ENCODE measurements at regions not wholly inside any gene's neighbourhood (a gene's known extent, or its start where the extent isn't known, plus 50 kb on each side); places are given as distances from the start of the nearest gene placed in this dataset.

DNA sequence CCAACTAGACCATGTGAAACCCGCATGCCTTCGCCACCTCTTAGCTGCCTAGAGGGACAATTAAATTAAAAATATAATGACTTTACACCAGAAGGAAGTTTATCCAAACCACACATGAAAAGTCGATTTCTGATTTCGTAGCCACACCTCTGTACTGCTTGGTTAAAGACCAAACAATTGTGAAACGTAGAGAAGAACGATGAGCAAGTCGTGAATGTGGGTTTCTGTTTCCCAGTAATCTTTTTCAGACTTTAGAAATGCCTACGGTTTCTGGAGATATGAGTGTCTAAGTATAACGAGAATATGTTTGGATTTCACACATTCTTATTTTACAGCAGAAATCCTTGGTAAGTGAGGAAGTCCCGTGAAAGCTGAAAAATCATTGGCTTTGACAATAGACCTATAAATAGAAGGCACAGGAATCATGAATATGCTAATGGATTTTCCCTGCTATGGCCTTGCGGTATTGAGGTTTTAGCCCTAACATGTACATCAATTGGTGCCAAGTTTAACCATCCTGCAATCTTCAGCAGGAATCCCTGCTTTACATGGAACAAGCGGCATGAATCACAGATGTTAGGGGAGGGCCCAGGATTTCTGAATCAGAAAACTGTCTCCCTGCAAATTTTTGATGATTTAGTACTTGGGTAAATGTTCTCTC, 105.6 kb downstream of the TTC32 start:
- H3K27me3 ChIP-seq (ENCODE audit: insufficient read depth, low read length), result no peaks in the 10 kb centered on the region
- H3K9ac ChIP-seq (ENCODE audit: low read depth, low read length), result no peak overlapping the region
- no peaks in the 10 kb centered on the region for H3K36me3 ChIP-seq (ENCODE audit: insufficient read depth, low read depth, low read length)
- H3K4me3 ChIP-seq (ENCODE audit: low read length), result no peak overlapping the region
- H3K9me3 ChIP-seq (ENCODE audit: insufficient read depth, low read depth, low read length), result no peaks in the 10 kb centered on the region
- H3K27ac ChIP-seq (ENCODE audit: low read length), result no peak overlapping the region
- H3K4me1 ChIP-seq (ENCODE audit: insufficient read depth, low read length), result no peaks in the 10 kb centered on the region

DNA sequence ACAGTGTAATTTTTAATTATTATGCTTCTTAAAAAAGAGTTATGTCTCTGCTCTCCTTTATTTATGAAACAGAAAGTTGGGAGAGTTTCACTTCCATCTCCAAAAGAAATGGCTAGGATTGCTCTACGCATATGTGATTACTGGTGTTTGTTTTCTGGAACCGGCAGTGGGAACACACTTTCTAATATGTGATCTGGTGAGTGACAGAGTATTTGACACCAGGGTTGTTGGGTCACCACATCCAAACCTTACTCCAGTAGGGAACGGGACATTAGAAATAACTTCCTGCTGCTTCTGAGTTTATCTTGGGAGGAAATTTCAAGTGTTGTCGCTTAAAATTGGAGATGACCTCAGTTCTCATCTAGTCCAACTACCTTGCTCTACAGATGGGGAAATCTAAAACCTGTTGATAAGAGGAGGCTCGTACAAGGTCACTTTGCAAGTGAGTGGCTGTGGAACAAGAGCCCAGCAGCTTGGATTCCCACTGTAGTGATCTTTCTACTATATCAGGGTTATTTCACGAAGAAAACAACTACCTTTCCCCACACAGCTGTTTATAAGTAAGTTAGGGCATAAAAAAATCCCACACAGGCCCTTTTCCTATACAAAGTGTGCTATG, 108.5 kb downstream of the TTC32 start:
- Histone ChIP-seq H3K4me3 (ENCODE audit: low read length) (no peak overlapping the region), H3K9me3 (ENCODE audit: insufficient read depth, low read depth, low read length) (no peaks in the 10 kb centered on the region), H3K27me3 (ENCODE audit: insufficient read depth, low read length) (no peaks in the 10 kb centered on the region), H3K4me1 (ENCODE audit: insufficient read depth, low read length) (no peaks in the 10 kb centered on the region), H3K9ac (ENCODE audit: low read depth, low read length) (no peak overlapping the region), H3K36me3 (ENCODE audit: insufficient read depth, low read depth, low read length) (no peaks in the 10 kb centered on the region), H3K27ac (ENCODE audit: low read length) (no peak overlapping the region)

GRCh38 chr2:19790291-19790690, 111.5 kb downstream of the TTC32 start:
- H3K27ac ChIP-seq (ENCODE audit: low read length), result no peak overlapping the region
- H3K9me3 ChIP-seq (ENCODE audit: insufficient read depth, low read depth, low read length), result no peaks in the 10 kb centered on the region
- H3K36me3 ChIP-seq (ENCODE audit: insufficient read depth, low read depth, low read length), result no peaks in the 10 kb centered on the region
- peaks cover 10% of the 10 kb centered on the region; the same call in 1 of the 2 replicates for H3K4me1 ChIP-seq (ENCODE audit: insufficient read depth, low read length)
- H3K27me3 ChIP-seq (ENCODE audit: insufficient read depth, low read length), result peaks cover 12% of the 10 kb centered on the region
- no peak overlapping the region for H3K4me3 ChIP-seq (ENCODE audit: low read length)
- no peak overlapping the region for H3K9ac ChIP-seq (ENCODE audit: low read depth, low read length)

- peaks cover 10% of the 10 kb centered on the region; the same call in 1 of the 2 replicates for H3K4me1 ChIP-seq (ENCODE audit: insufficient read depth, low read length)
- no peak overlapping the region for H3K27ac ChIP-seq (ENCODE audit: low read length)
Observed at GRCh38 chr2:19787134-19787533, 114.6 kb downstream of the TTC32 start.

DNA sequence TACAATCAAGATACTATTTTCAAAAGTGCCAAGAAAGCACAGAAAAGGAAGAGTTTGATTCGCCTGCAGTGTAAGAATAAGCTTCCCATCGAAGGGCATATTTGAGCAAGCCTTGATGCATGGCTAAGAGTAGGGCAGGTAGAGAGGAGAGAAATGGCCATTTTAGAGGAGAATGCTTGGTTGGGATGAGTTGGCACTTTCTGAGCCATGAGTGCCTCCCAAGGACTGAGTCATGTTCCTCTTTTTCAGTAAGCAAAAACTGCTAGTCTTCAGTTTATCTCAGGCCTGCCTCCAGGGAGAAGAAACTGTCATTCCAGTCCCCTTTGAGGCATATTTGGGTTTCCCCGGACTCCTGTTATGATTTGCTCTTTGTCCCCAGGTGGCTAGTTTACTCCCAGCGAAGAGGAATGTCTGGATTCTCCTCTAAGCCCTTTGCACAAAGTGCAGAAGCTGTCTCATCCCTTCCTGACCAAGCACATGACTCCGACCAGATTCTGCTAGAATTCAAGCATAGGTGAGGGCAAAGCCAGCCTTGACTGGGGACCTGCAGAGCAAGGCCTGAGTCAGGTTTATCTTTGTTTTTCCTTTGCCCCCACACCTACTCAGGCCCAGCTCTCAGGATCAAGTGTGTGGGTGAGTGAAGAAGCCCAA, 115.2 kb downstream of the TTC32 start:
- H3K9me3 ChIP-seq (ENCODE audit: insufficient read depth, low read depth, low read length), result no peaks in the 10 kb centered on the region
- no peak overlapping the region for H3K27ac ChIP-seq (ENCODE audit: low read length)
- peaks cover 10% of the 10 kb centered on the region; the same call in 1 of the 2 replicates for H3K4me1 ChIP-seq (ENCODE audit: insufficient read depth, low read length)
- H3K4me3 ChIP-seq (ENCODE audit: low read length), result no peak overlapping the region
- H3K27me3 ChIP-seq (ENCODE audit: insufficient read depth, low read length), result peaks cover 12% of the 10 kb centered on the region
- H3K9ac ChIP-seq (ENCODE audit: low read depth, low read length), result no peak overlapping the region
- no peaks in the 10 kb centered on the region for H3K36me3 ChIP-seq (ENCODE audit: insufficient read depth, low read depth, low read length)

More at GRCh38 chr2:19787134-19787533, 114.6 kb downstream of the TTC32 start:
- H3K4me3 ChIP-seq (ENCODE audit: low read length), result no peak overlapping the region
- no peaks in the 10 kb centered on the region for H3K9me3 ChIP-seq (ENCODE audit: insufficient read depth, low read depth, low read length)
- H3K9ac ChIP-seq (ENCODE audit: low read depth, low read length), result no peak overlapping the region
- peaks cover 12% of the 10 kb centered on the region for H3K27me3 ChIP-seq (ENCODE audit: insufficient read depth, low read length)
- no peaks in the 10 kb centered on the region for H3K36me3 ChIP-seq (ENCODE audit: insufficient read depth, low read depth, low read length)

DNA sequence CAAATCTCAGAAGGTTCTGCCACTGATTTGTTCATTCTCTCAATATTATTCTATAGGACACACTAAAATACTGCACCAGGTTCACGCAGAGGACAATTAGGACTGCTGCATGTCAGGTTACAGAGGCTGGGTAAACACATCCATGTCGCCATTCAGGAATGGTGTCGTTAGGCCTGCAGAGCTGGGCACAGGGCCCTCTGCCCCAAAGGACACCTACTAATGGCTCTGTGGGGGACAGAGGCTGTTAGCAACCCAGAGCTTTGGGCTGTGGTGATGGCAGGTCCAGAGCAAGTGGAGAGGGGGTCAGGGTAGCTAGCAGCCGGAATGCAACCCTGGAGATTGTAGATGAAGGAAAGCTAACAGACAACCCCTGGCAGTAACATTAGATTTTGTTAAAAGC, 115.9 kb downstream of the TTC32 start:
- Histone ChIP-seq H3K27ac (ENCODE audit: low read length) (no peak overlapping the region), H3K27me3 (ENCODE audit: insufficient read depth, low read length) (peaks cover 12% of the 10 kb centered on the region), H3K9me3 (ENCODE audit: insufficient read depth, low read depth, low read length) (no peaks in the 10 kb centered on the region), H3K4me1 (ENCODE audit: insufficient read depth, low read length) (peaks cover 10% of the 10 kb centered on the region; the same call in 1 of the 2 replicates), H3K36me3 (ENCODE audit: insufficient read depth, low read depth, low read length) (no peaks in the 10 kb centered on the region), H3K4me3 (ENCODE audit: low read length) (no peak overlapping the region), H3K9ac (ENCODE audit: low read depth, low read length) (no peak overlapping the region)

DNA sequence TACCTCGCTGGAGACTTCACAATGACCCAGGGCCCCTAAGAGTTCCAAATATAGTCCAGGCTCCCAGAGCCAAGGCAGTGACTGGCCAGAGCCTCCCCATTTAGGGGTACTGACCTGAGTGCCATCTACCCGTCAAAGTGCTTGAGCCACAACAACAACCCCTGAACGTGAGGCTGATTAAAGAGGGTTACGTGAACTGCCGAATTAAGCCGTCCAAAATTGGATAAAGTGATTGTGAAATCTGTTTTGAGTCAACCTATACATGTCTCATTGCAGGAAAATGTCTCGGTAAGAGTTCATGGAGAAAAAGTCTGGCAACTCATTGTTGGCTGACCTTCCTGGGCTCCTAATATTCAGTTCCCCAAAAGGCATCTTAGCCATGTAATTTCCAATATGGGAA, 116.3 kb downstream of the TTC32 start:
- peaks cover 12% of the 10 kb centered on the region for H3K27me3 ChIP-seq (ENCODE audit: insufficient read depth, low read length)
- no peak overlapping the region for H3K9ac ChIP-seq (ENCODE audit: low read depth, low read length)
- peaks cover 10% of the 10 kb centered on the region; the same call in 1 of the 2 replicates for H3K4me1 ChIP-seq (ENCODE audit: insufficient read depth, low read length)
- no peak overlapping the region for H3K27ac ChIP-seq (ENCODE audit: low read length)
- H3K9me3 ChIP-seq (ENCODE audit: insufficient read depth, low read depth, low read length), result no peaks in the 10 kb centered on the region
- H3K36me3 ChIP-seq (ENCODE audit: insufficient read depth, low read depth, low read length), result no peaks in the 10 kb centered on the region
- H3K4me3 ChIP-seq (ENCODE audit: low read length), result no peak overlapping the region

GRCh38 chr2:19784456-19784855, 117.3 kb downstream of the TTC32 start:
- Histone ChIP-seq H3K4me1 (ENCODE audit: insufficient read depth, low read length) (peaks cover 10% of the 10 kb centered on the region; the same call in 1 of the 2 replicates), H3K27ac (ENCODE audit: low read length) (no peak overlapping the region), H3K9me3 (ENCODE audit: insufficient read depth, low read depth, low read length) (no peaks in the 10 kb centered on the region), H3K4me3 (ENCODE audit: low read length) (no peak overlapping the region), H3K27me3 (ENCODE audit: insufficient read depth, low read length) (peaks cover 12% of the 10 kb centered on the region), H3K9ac (ENCODE audit: low read depth, low read length) (no peak overlapping the region), H3K36me3 (ENCODE audit: insufficient read depth, low read depth, low read length) (no peaks in the 10 kb centered on the region)

DNA sequence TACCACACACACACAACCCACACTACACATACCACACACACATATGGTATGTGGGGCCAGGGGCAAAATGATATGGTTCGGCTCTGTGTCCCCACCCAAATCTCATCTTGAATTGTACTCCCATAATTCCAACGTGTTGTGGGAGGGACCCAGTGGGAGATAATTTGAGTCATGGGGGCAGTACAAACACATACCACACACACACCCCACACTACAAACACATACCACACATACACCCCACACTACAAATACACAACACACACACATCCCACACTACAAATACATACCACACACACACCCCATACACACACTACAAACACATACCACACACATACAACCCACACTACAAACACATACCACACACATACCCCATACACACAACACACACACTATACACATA, 117.8 kb downstream of the TTC32 start:
- no peaks in the 10 kb centered on the region for H3K36me3 ChIP-seq (ENCODE audit: insufficient read depth, low read depth, low read length)
- peaks cover 10% of the 10 kb centered on the region; the same call in 1 of the 2 replicates for H3K4me1 ChIP-seq (ENCODE audit: insufficient read depth, low read length)
- no peak overlapping the region for H3K27ac ChIP-seq (ENCODE audit: low read length)

GRCh38 chr2:19776941-19777514, 124.8 kb downstream of the TTC32 start:
- Histone ChIP-seq H3K27me3 (ENCODE audit: insufficient read depth, low read length) (no peaks in the 10 kb centered on the region), H3K4me3 (ENCODE audit: low read length) (no peak overlapping the region), H3K9me3 (ENCODE audit: insufficient read depth, low read depth, low read length) (no peaks in the 10 kb centered on the region), H3K4me1 (ENCODE audit: insufficient read depth, low read length) (peaks cover 14% of the 10 kb centered on the region), H3K36me3 (ENCODE audit: insufficient read depth, low read depth, low read length) (no peaks in the 10 kb centered on the region), H3K9ac (ENCODE audit: low read depth, low read length) (no peak overlapping the region), H3K27ac (ENCODE audit: low read length) (no peak overlapping the region)

More for the DNA sequence above, 117.8 kb downstream of the TTC32 start:
- no peak overlapping the region for H3K4me3 ChIP-seq (ENCODE audit: low read length)
- H3K9me3 ChIP-seq (ENCODE audit: insufficient read depth, low read depth, low read length), result no peaks in the 10 kb centered on the region
- peaks cover 12% of the 10 kb centered on the region for H3K27me3 ChIP-seq (ENCODE audit: insufficient read depth, low read length)
- no peak overlapping the region for H3K9ac ChIP-seq (ENCODE audit: low read depth, low read length)

- no peaks in the 10 kb centered on the region for H3K9me3 ChIP-seq (ENCODE audit: insufficient read depth, low read depth, low read length)
- H3K9ac ChIP-seq (ENCODE audit: low read depth, low read length), result no peak overlapping the region
- H3K4me3 ChIP-seq (ENCODE audit: low read length), result no peak overlapping the region
- H3K4me1 ChIP-seq (ENCODE audit: insufficient read depth, low read length), result peaks cover 18% of the 10 kb centered on the region
- H3K36me3 ChIP-seq (ENCODE audit: insufficient read depth, low read depth, low read length), result no peaks in the 10 kb centered on the region
- no peak overlapping the region for H3K27ac ChIP-seq (ENCODE audit: low read length)
- no peaks in the 10 kb centered on the region for H3K27me3 ChIP-seq (ENCODE audit: insufficient read depth, low read length)
Observed at GRCh38 chr2:19775838-19776237, 125.9 kb downstream of the TTC32 start.
